ENCODE measurements at regions not wholly inside any gene's neighbourhood (a gene's known extent, or its start where the extent isn't known, plus 50 kb on each side); places are given as distances from the start of the nearest gene placed in this dataset.
A peak's percentile ranks its signal among the peaks of the same experiment; 100 is the strongest.

DNA sequence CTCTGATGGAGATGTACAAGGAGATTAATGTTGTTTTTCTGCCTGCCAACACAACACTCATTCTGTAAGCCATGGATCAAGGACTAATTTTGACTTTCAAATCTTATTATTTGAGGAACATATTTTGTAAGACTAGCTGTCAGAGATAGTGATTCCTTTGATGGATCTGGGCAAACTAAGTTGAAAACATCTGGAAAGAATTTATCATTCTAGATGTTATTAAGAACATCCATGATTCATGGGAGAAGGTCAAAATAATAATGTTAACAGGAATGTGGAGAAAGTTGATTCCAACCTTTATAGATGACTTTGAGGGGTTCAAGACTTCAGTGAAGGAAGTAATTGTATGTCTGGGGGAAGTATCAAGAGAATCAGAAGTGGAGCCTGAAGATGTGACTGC lies 196.8 kb downstream of the POSTN start:
- Histone ChIP-seq H3K9me3 (ENCODE audit: control insufficient read depth, insufficient read depth, low read depth, low read length) (no peaks in the 10 kb centered on the region), H3K4me1 (ENCODE audit: control insufficient read depth, extremely low read depth, insufficient read depth, low read length) (no peaks in the 10 kb centered on the region), H3K4me3 (replicated peaks in 1 of 4; ENCODE audit: control extremely low read depth in 1 of 4, insufficient read depth in 1 of 4, low read depth in 3 of 4, low read length in 4 of 4) (no peak overlapping the region), H3K36me3 (ENCODE audit: control insufficient read depth, insufficient read depth, low read length) (no peaks in the 10 kb centered on the region), H3K79me2 (ENCODE audit: control insufficient read depth, insufficient read depth, low read length) (no peaks in the 10 kb centered on the region), H3K27me3 (ENCODE audit: control insufficient read depth, insufficient read depth, low read length) (no peaks in the 10 kb centered on the region), H4K20me1 (ENCODE audit: control insufficient read depth, extremely low read depth, insufficient read depth, low read length) (no peaks in the 10 kb centered on the region), H3K27ac (ENCODE audit: insufficient read depth, low read length) (no peak overlapping the region), H2AFZ (ENCODE audit: low read length) (no peak overlapping the region), H3K4me2 (ENCODE audit: extremely low read depth, insufficient read depth, low read length) (no peak overlapping the region), H3K9ac (ENCODE audit: insufficient read depth, low read length) (no peak overlapping the region)
- TF ChIP-seq, protein P1, sequence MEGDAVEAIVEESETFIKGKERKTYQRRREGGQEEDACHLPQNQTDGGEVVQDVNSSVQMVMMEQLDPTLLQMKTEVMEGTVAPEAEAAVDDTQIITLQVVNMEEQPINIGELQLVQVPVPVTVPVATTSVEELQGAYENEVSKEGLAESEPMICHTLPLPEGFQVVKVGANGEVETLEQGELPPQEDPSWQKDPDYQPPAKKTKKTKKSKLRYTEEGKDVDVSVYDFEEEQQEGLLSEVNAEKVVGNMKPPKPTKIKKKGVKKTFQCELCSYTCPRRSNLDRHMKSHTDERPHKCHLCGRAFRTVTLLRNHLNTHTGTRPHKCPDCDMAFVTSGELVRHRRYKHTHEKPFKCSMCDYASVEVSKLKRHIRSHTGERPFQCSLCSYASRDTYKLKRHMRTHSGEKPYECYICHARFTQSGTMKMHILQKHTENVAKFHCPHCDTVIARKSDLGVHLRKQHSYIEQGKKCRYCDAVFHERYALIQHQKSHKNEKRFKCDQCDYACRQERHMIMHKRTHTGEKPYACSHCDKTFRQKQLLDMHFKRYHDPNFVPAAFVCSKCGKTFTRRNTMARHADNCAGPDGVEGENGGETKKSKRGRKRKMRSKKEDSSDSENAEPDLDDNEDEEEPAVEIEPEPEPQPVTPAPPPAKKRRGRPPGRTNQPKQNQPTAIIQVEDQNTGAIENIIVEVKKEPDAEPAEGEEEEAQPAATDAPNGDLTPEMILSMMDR (conservative IDR thresholded peaks at IDR 0.05 in 1 of 2, IDR thresholded peaks at IDR 0.05 in 1 of 2; ENCODE audit: low read depth in 1 of 2, low read length in 2 of 2), result no peak
- no peak for TF ChIP-seq EZH2 (IDR thresholded peaks at IDR 0.05; ENCODE audit: low read length, missing control alignments)
- no peak for DNase-seq (ENCODE audit: low read depth in 2 of 2)

DNA sequence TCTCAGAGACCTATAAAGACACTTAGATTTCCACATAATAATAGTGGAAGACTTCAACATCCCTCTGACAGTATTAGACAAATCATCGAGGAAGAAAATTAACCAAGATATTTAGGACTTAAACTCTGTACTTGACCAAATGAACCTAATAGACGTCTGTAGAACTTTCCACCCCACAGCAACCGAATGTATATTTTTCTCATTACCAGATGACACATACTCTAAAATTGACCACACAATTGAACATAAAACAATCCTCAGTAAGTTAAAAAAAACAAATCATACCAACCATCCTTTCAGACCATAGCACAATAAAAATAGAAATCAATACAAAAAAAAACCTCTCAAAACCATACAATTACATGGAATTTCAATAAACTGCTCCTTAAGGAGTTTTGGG lies 201.0 kb downstream of the POSTN start:
- Histone ChIP-seq H3K9ac (ENCODE audit: insufficient read depth, low read length) (no peak overlapping the region), H3K9me3 (ENCODE audit: control insufficient read depth, insufficient read depth, low read depth, low read length) (no peaks in the 10 kb centered on the region), H2AFZ (ENCODE audit: low read length) (no peak overlapping the region), H3K4me2 (ENCODE audit: extremely low read depth, insufficient read depth, low read length) (no peak overlapping the region), H3K4me1 (ENCODE audit: control insufficient read depth, extremely low read depth, insufficient read depth, low read length) (no peaks in the 10 kb centered on the region), H4K20me1 (ENCODE audit: control insufficient read depth, extremely low read depth, insufficient read depth, low read length) (no peaks in the 10 kb centered on the region), H3K27me3 (ENCODE audit: control insufficient read depth, insufficient read depth, low read length) (no peaks in the 10 kb centered on the region), H3K4me3 (replicated peaks in 1 of 4; ENCODE audit: control extremely low read depth in 1 of 4, insufficient read depth in 1 of 4, low read depth in 3 of 4, low read length in 4 of 4) (no peak overlapping the region), H3K79me2 (ENCODE audit: control insufficient read depth, insufficient read depth, low read length) (no peaks in the 10 kb centered on the region), H3K36me3 (ENCODE audit: control insufficient read depth, insufficient read depth, low read length) (no peaks in the 10 kb centered on the region), H3K27ac (ENCODE audit: insufficient read depth, low read length) (no peak overlapping the region)
- DNase-seq (ENCODE audit: low read depth in 2 of 2), result no peak
- no peak for TF ChIP-seq EZH2 (IDR thresholded peaks at IDR 0.05; ENCODE audit: low read length, missing control alignments)
- TF ChIP-seq, protein P1 (conservative IDR thresholded peaks at IDR 0.05 in 1 of 2, IDR thresholded peaks at IDR 0.05 in 1 of 2; ENCODE audit: low read depth in 1 of 2, low read length in 2 of 2), result no peak

DNA sequence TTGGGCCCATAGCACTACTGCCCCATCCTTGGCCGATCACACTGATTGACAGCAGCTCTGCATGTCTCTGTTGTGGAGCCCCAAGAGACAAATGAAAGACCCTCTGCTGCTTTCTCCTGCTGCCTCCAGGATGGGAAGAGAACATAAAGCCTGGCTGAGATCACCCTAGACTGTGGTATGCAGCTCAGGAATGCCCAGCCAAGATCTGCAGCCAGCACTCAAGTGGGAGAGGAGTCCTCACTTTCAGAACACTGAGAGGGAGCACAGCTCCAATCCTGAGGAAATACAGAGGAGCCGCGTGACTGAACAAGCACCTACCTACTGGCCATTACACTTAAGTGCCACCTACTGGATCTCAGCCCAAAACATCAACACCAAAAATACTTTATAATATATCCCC lies 203.0 kb downstream of the POSTN start:
- H2AFZ ChIP-seq (ENCODE audit: low read length), result no peak overlapping the region
- H3K9ac ChIP-seq (ENCODE audit: insufficient read depth, low read length), result no peak overlapping the region
- H4K20me1 ChIP-seq (ENCODE audit: control insufficient read depth, extremely low read depth, insufficient read depth, low read length), result no peaks in the 10 kb centered on the region
- TF ChIP-seq EZH2 (IDR thresholded peaks at IDR 0.05; ENCODE audit: low read length, missing control alignments), result no peak
- TF ChIP-seq, protein P1 (conservative IDR thresholded peaks at IDR 0.05 in 1 of 2, IDR thresholded peaks at IDR 0.05 in 1 of 2; ENCODE audit: low read depth in 1 of 2, low read length in 2 of 2), result no peak
- H3K4me3 ChIP-seq (replicated peaks in 1 of 4; ENCODE audit: control extremely low read depth in 1 of 4, insufficient read depth in 1 of 4, low read depth in 3 of 4, low read length in 4 of 4), result no peak overlapping the region
- H3K27me3 ChIP-seq (ENCODE audit: control insufficient read depth, insufficient read depth, low read length), result no peaks in the 10 kb centered on the region
- H3K27ac ChIP-seq (ENCODE audit: insufficient read depth, low read length), result no peak overlapping the region
- H3K9me3 ChIP-seq (ENCODE audit: control insufficient read depth, insufficient read depth, low read depth, low read length), result no peaks in the 10 kb centered on the region
- peak in 1 of 2 donors; percentile 41 for DNase-seq (ENCODE audit: low read depth in 2 of 2)
- H3K79me2 ChIP-seq (ENCODE audit: control insufficient read depth, insufficient read depth, low read length), result no peaks in the 10 kb centered on the region
- no peaks in the 10 kb centered on the region for H3K36me3 ChIP-seq (ENCODE audit: control insufficient read depth, insufficient read depth, low read length)
- H3K4me2 ChIP-seq (ENCODE audit: extremely low read depth, insufficient read depth, low read length), result no peak overlapping the region
- H3K4me1 ChIP-seq (ENCODE audit: control insufficient read depth, extremely low read depth, insufficient read depth, low read length), result no peaks in the 10 kb centered on the region

Data from fibroblast of lung (primary cell).